C4-2B (cell line): ENCODE measurements at regions not wholly inside any gene's neighbourhood (a gene's known extent, or its start where the extent isn't known, plus 50 kb on each side); places are given as distances from the start of the nearest gene placed in this dataset.

ENCODE experiments used
- CTCF ChIP-seq: fragments of 450-650 bp; conservative IDR thresholded peaks from 2 replicates; pipeline ENCODE4 v1.5.1; 2017; ENCODE audit warnings: mild to moderate bottlenecking
- ZFX ChIP-seq: fragments of 450-650 bp; IDR thresholded peaks from 2 replicates; pipeline ENCODE4 v1.6.1; 2017

DNA sequence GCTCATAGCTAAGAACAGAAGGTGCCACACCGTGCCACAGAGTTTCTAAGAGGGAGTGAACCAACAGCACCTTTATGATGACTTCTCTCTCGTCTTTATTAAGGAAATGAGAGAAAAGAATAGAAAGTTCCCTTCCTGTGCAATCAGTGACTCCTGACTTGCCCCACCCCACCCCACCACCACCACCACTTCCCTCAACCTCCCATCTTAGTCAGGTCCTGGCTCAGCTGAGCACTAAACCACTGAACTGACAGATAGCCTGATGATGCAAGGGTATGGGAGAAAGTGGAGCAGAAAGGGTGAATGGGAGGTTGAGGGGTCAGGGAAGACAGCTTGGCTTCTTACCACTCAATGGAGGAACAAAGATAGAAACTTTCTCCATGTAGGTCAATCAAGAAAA lies 75.2 kb upstream of the RMDN2 start:
- TF ChIP-seq CTCF (no peak), ZFX (no peak)
